Tibial nerve (tissue), 4 donors: ENCODE measurements at regions not wholly inside any gene's neighbourhood (a gene's known extent, or its start where the extent isn't known, plus 50 kb on each side); places are given as distances from the start of the nearest gene placed in this dataset.

Source experiments
- CTCF ChIP-seq, 5 experiments: fragments of 200-600 bp in 3 of 5; fragments of 450-650 bp in 2 of 5; sonication (generic) in 3 of 5; IDR thresholded peaks; one replicate each; pipeline ENCODE4 v1.5.1; 2016 to 2019; ENCODE audit warnings: antibody characterized with exemption in 5 of 5, mild to moderate bottlenecking in 3 of 5, moderate library complexity in 2 of 5
- EP300 ChIP-seq, 2 donors: sonication (generic); formaldehyde crosslinking; IDR thresholded peaks; one replicate each; pipeline ENCODE4 v1.6.1; 2017; ENCODE audit warnings: antibody characterized with exemption in 2 of 2, mild to moderate bottlenecking in 1 of 2

GRCh38 chr3:170651260-170651845 is 65.5 kb upstream of the SLC7A14 start:
- no peak for TF ChIP-seq CTCF (IDR thresholded peaks at IDR 0.05)
- no peak for TF ChIP-seq EP300 (IDR thresholded peaks at IDR 0.05)
